RKO (cell line): ENCODE measurements at regions not wholly inside any gene's neighbourhood (a gene's known extent, or its start where the extent isn't known, plus 50 kb on each side); places are given as distances from the start of the nearest gene placed in this dataset.

ENCODE experiments used
- DNase-seq: peaks from one replicate; pipeline ENCODE4 v3.0.0-alpha.2; 2016; ENCODE audit warnings: low spot score

GRCh38 chr3:22113453-22113852, 362.4 kb upstream of the ZNF385D start:
- no peak for DNase-seq

DNA sequence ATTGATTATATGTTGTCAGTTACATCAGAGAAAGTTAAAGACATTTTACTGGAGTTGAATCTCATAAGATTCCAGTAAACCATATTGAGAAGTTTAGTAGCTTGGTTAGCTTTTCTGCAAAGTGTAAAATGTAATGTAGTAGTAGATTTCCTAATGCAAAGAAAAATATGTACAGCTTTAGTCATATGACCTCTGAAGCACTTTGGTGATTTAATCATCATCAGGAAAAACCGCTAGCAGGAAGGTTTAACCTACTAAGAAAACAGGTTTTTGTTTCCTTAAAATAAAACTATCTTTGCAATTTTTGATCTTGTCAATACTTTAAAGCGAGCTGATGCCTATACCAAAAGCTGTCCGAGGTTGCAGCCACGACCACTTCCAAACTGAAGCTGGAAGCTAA, 364.6 kb upstream of the ZNF385D start:
- DNase-seq, result no peak

DNA sequence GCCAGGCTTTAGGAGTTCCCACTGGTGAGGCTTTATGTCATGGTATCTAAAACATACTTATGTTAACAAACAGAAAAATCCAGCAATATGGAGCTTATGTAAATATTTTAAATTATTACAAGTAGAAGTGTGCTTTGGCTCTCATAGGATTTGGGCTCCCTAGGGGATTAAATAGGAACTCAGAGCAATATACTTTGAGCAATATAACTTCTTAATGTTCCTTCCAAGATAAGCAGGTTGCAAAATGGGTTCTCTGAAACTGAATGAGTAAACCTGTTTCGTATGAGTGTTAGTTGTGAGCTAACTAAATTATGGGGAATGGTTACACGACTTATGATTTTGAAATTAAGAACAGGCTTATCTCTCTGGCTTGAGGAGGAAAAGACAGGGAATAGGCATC, 366.1 kb upstream of the ZNF385D start:
- no peak for DNase-seq

GRCh38 chr3:22117751-22118346, 366.8 kb upstream of the ZNF385D start:
- peak; percentile 68 for DNase-seq

GRCh38 chr3:22118542-22118941, 367.5 kb upstream of the ZNF385D start:
- no peak for DNase-seq

DNA sequence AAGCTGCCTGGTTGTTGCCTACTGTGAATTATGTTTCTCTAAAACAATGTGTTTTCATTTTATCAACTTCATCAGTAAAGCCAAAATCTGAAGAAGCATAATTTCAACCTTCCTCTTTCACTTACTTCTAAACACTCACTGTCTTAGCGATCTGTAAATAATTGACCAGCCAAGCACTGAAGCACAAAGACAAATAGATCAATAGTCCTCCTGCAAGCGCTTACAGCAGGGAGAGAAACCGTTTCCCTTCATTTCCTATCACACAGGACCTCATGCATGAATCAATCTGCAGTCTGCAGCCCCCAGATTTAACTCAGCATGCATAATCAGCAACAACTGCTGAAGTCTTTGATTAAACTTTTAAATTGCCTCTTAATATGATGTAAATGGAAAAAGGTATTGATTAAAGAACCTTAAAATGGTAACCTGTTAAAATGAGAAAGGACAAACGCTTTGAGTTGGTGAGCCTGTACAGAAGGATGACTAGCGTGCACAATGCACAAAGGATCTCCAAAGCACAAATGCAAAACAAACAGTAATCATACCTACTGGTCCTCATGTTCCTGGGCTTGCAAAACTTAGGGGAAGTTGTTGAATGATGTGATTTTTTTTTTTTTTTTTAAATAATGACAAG, 370.2 kb upstream of the ZNF385D start:
- no peak for DNase-seq

DNA sequence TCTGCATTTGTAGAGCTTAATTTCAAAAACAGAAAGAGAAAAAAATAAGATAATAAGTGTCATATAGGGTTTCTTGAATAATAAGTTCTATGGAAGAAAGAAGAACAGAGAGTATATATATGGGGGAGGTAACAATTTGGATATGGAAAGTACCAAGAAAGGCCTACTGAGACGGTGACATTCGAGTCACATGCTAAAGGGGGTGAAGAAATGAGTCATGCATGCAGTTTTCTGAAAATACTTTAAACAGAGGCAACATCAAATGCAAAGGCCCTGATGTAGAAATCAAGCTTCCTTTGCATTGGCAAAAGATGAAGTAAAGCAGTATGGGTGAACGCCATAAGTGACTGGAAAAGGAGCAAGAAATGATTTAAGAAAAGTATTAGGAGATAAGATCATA, 371.6 kb upstream of the ZNF385D start:
- no peak for DNase-seq

DNA sequence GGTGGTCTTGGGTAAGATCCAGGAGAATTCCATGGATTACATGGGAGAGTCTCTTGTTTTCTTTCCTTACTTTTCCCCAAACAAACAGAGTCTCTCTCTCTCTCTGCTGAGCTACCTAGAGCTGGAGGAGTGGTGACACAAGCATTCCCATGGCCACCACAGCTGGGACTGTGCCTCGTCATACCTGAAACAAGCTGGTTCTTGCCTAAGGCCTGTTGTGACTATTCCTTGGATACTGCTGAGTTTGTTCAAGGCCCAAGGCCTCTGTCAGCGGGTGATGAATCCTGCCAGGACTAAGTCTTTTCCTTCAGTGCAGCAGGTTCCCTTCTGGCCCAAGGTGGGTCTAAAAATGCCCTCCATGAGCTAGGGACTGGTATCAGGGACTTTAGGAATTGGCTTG, 378.1 kb upstream of the ZNF385D start:
- no peak for DNase-seq

GRCh38 chr3:22141769-22142168, 390.8 kb upstream of the ZNF385D start:
- DNase-seq, result no peak

DNA sequence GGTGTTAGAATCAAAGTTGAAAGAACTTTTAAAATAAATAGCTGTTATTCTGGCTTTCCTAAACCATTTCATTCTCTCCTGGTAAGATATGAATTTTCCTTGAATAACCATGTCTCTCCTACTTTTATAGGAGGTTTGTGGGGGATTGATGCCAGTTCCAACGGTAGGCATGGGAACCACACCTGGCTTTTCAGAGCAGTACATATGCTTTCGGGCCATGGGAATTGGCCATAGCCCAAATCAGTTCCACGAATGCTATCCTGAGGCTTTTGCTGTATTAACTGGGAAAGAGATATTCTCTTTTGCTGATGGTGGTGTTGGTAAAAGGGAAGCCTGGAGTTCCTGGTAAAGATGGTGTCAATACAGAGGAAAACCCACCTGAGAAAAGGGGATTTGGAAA, 396.2 kb upstream of the ZNF385D start:
- DNase-seq, result no peak

DNA sequence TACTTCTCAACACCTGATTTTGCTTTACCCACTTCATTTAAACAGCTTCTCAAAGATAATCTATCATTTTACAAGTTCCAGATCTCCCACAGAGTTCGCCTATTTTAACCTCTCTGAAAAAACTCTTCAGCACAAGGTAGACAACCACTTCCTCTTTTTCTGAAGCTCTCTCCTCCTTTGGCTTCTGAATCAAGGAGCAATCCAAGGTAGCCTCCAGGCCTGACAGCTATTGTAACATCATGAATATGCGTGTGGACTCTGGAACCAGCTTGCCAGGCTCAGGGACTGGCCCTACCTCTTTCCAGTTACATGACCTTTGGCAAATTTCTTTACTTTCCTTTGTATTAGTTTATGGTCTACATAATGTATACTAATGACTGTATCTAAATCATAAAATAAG, 405.9 kb upstream of the ZNF385D start:
- no peak for DNase-seq

DNA sequence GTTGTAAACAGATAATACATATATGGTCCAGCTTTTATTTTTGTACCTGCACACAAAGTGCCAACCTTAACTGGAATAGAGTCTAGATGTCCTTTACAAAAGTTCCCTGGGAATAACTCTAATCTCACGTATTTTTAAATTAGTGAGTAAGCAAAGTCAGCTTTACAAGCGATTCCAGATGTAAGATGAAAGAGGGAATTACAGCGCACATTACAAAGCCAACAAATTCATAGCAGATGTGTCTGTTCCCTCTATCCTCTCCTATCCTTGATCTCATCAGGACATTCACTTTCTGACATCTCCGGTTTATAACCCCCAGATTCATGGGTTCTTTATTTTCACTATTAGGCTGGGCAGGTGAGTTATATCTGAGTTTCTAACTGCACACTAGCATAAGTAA, 406.8 kb upstream of the ZNF385D start:
- DNase-seq, result no peak

DNA sequence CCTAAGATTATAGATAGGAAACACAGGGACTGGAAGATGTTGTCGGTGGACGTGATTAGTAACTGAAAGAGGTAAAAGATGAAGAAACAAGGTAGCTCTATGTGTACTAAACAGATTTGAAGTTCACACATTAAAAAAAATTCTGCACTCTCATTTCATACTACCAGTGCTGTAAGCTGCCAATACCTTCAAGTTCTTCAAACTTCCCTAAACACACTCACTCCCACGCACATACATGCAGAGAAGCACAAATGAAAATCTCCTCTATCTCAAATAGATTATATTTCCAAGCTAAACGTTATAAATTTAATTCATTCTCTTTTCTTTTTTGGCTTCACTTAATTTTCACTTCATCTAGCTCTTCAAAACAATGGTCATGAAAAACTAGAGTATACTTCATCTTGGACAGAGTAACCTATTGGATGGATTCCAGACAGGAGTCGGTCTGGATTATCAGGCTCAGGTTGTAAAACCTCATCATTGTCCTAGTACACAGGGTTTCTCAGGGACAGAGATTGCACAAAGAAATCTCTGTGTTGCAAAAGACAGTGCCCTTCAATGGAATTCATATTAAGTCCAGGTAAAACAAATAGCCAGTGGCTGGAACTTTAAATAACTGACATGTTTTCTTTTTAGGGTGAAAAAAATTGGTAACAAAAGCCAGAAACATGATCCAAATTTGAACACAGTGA, 408.1 kb upstream of the ZNF385D start:
- DNase-seq, result no peak

DNA sequence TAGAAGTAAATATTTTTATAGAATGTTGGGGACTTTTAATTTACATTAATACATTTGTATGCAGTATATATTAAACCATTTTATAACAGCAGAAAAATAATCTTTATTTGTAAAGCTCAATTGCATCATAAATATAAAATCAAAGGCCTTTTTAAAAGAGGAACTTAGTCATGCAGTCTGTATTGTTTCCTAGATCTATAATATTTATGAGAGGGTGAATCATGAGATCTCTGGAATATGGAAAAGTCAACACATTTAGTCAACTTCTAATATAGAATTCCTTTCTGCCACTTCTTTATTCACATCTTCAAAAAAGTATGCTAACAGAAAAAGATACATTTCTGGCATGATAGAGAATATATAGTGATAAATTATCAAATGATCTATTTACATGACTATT, 410.3 kb upstream of the ZNF385D start:
- no peak for DNase-seq

GRCh38 chr3:22170370-22170769, 419.4 kb upstream of the ZNF385D start:
- no peak for DNase-seq

DNA sequence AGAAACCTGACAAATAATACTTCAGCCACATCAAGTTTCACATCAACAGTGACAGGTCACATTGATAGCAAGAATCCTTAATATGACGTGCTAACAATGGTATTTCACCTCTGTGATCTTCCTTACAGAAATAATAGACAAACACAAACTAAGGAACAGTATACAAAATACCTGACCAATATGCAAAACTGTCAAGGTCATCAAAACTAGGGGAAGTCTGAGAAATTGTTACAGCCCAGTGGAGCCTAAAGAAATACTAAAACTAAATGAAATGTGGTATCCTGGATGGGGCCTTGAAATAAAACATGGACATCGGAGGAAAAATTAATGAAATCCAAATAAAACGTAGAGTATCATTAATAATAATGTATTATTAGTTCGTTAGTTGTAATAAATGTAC, 422.0 kb upstream of the ZNF385D start:
- DNase-seq, result no peak

DNA sequence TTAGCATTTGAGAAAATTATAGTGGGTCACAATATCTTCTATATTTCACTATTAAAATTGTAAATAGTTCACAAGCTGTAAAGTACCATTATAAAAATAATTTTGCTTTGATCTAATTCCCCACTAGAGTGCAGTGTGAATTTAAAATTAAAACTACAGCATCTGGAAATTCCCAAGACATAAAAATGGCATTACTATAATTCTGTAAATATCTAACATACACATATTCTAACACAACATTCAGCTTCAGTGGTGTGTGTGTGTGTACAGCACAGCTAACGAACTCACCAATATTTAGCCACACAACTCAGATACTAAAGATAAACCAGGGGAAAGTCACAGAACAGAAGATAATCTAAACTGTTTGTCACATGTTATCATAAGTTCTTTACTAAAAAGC, 424.9 kb upstream of the ZNF385D start:
- DNase-seq, result no peak

GRCh38 chr3:22176911-22177310, 425.9 kb upstream of the ZNF385D start:
- DNase-seq, result no peak

- no peak for DNase-seq
Measured at GRCh38 chr3:22189616-22190015, 438.6 kb upstream of the ZNF385D start.

DNA sequence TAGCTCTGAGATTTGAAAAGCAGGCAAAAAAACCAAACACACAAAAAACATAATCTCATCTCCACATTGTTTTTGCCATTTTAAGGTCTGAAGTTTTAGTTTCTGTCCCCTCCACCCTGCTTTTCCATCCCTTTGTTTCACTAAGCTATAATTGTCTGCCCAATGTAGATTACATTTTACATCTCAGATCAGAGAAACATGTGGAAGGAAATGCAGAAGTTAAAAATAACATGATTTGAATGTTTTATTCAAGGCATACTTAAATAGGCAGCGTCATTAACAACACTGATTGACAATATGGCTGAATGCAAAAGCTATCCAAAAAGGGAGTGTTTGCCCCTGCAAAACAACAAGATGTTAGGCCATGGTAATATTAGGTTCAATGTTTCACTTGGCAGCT, 448.1 kb upstream of the ZNF385D start:
- DNase-seq, result no peak

- no peak for DNase-seq
Measured at GRCh38 chr3:22208844-22209243, 457.8 kb upstream of the ZNF385D start.

GRCh38 chr3:22209578-22209977, 458.6 kb upstream of the ZNF385D start:
- no peak for DNase-seq

- DNase-seq, result no peak
Measured at GRCh38 chr3:22210693-22211092, 459.7 kb upstream of the ZNF385D start.

DNA sequence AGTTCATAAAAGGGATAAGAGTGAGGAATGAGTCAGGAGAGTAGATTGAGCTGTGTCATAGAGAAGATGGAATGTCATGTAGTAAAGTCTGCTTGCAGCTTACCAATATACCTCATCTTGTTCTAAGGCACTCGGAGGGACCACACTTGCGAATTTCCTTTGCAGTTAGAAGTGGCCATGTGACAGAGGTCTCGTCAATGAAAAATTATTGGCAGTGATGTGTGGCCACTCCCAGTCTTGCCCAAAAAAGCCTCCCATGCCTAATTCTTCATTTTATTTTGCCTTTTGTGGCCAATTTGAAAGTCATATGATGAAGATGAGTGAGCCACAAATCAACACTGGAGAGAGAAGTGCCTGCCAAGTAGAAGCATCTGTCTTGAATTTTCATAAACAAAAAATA, 465.6 kb upstream of the ZNF385D start:
- DNase-seq, result peak; percentile 4
